Parathyroid adenoma (tissue), 2 donors: ENCODE measurements at regions not wholly inside any gene's neighbourhood (a gene's known extent, or its start where the extent isn't known, plus 50 kb on each side); places are given as distances from the start of the nearest gene placed in this dataset.
"Not testable (repeated sequence)": the region's sequence is repeated elsewhere in the genome, so short reads cannot be mapped to it uniquely, and the experiment has no call there.

Experiments used
- H2AFZ ChIP-seq: fragments of 300-600 bp; sonication (generic); one replicate; pipeline ENCODE4 v1.7.0; 2017; ENCODE audit warnings: antibody characterized with exemption, mild to moderate bottlenecking
- H3K27ac ChIP-seq: fragments of 300-600 bp; sonication (generic); one replicate; pipeline ENCODE4 v1.7.0; 2017
- H3K27me3 ChIP-seq: fragments of 300-600 bp; sonication (generic); one replicate; pipeline ENCODE4 v1.7.0; 2017; ENCODE audit warnings: low read length; ENCODE audit not compliant: control insufficient read depth, insufficient read depth
- H3K36me3 ChIP-seq: fragments of 300-600 bp; sonication (generic); one replicate; pipeline ENCODE4 v1.7.0; 2017; ENCODE audit warnings: low read length; ENCODE audit not compliant: control insufficient read depth, insufficient read depth
- H3K4me1 ChIP-seq: fragments of 300-600 bp; sonication (generic); one replicate; pipeline ENCODE4 v1.7.0; 2017; ENCODE audit warnings: control low read depth
- H3K4me2 ChIP-seq: fragments of 300-600 bp; sonication (generic); one replicate; pipeline ENCODE4 v1.7.0; 2017; ENCODE audit warnings: low read length
- H3K4me3 ChIP-seq: fragments of 300-600 bp; sonication (generic); one replicate; pipeline ENCODE4 v1.7.0; 2017; ENCODE audit warnings: low read depth, low read length
- H3K79me2 ChIP-seq: fragments of 300-600 bp; sonication (generic); one replicate; pipeline ENCODE4 v1.7.0; 2017; ENCODE audit warnings: control low read depth
- H3K9ac ChIP-seq: fragments of 300-600 bp; sonication (generic); one replicate; pipeline ENCODE4 v1.7.0; 2017; ENCODE audit warnings: mild to moderate bottlenecking
- H3K9me3 ChIP-seq: fragments of 300-600 bp; sonication (generic); one replicate; pipeline ENCODE4 v1.7.0; 2017; ENCODE audit warnings: low read length; ENCODE audit not compliant: control insufficient read depth
- TF ChIP-seq, protein P1 (sequence below): fragments of 300-600 bp; sonication (generic); IDR thresholded peaks from one replicate; pipeline ENCODE4 v1.7.0; 2017; ENCODE audit warnings: antibody characterized with exemption, mild to moderate bottlenecking
- donor health status: primary hyperparathyroidism.

DNA sequence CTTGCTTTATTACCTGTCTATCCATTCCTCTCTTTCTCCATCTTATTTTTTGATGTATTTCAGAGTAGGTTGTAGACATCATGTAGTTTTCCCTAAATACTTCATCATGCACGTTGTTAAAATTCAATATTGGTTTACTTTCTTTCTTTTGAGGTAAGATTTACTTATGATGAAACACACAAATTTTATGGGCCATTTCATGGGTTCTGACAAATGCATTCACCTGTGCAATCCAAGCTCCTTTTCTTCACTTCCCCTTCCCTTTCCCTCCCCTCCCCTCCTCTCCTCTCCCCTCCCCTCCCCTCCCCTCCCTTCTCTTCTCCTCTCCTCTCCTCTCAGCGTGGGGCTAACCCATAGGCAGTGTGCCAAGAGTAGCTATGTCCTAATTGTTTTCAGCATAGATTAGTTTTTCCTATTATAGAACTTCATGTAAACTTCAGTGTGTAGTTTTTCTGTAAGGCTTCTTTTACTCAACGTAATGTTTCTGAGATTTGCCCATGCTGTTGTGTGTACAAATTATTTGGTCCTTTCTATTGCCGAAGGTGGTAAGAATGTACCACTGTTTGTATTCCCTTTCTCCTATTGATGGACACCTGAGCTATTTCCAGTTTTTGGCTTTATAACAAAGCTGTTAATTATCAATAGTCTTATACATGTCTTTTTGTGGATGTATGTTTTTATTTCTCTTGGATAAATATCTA is 92.9 kb upstream of the CLINT1 start:
- no peak overlapping the region for H3K4me2 ChIP-seq
- no peaks in the 10 kb centered on the region for H3K79me2 ChIP-seq
- peaks cover 5% of the 10 kb centered on the region for H3K4me1 ChIP-seq
- H3K27me3 ChIP-seq = no peaks in the 10 kb centered on the region
- TF ChIP-seq, protein P1, sequence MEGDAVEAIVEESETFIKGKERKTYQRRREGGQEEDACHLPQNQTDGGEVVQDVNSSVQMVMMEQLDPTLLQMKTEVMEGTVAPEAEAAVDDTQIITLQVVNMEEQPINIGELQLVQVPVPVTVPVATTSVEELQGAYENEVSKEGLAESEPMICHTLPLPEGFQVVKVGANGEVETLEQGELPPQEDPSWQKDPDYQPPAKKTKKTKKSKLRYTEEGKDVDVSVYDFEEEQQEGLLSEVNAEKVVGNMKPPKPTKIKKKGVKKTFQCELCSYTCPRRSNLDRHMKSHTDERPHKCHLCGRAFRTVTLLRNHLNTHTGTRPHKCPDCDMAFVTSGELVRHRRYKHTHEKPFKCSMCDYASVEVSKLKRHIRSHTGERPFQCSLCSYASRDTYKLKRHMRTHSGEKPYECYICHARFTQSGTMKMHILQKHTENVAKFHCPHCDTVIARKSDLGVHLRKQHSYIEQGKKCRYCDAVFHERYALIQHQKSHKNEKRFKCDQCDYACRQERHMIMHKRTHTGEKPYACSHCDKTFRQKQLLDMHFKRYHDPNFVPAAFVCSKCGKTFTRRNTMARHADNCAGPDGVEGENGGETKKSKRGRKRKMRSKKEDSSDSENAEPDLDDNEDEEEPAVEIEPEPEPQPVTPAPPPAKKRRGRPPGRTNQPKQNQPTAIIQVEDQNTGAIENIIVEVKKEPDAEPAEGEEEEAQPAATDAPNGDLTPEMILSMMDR = no peak
- no peaks in the 10 kb centered on the region for H3K36me3 ChIP-seq
- H3K9me3 ChIP-seq = no peaks in the 10 kb centered on the region
- H3K4me3 ChIP-seq = no peak overlapping the region
- no peak overlapping the region for H3K9ac ChIP-seq
- no peak overlapping the region for H2AFZ ChIP-seq
- no peak overlapping the region for H3K27ac ChIP-seq

DNA sequence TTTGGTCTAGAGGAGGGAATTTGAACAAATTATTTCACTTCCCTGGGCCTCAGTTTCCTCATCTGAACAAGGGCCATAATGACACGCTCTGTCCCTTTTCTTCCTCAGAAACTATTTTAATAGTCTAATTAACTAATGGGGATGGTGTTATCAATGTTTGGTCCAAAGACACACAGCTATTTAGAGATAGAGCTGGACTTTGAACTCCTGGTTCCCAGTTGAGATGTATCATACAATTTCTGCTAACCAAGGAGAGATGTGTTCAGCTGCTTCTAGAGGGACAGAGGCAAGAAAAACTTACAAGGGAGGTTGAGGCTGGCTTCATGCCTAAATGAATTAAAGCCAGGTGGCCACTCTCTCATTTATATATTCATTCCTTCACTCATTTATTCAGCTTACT is 90.6 kb upstream of the CLINT1 start:
- Histone ChIP-seq H3K36me3 (no peaks in the 10 kb centered on the region), H3K27ac (no peak overlapping the region)
- TF ChIP-seq, protein P1 = no peak

DNA sequence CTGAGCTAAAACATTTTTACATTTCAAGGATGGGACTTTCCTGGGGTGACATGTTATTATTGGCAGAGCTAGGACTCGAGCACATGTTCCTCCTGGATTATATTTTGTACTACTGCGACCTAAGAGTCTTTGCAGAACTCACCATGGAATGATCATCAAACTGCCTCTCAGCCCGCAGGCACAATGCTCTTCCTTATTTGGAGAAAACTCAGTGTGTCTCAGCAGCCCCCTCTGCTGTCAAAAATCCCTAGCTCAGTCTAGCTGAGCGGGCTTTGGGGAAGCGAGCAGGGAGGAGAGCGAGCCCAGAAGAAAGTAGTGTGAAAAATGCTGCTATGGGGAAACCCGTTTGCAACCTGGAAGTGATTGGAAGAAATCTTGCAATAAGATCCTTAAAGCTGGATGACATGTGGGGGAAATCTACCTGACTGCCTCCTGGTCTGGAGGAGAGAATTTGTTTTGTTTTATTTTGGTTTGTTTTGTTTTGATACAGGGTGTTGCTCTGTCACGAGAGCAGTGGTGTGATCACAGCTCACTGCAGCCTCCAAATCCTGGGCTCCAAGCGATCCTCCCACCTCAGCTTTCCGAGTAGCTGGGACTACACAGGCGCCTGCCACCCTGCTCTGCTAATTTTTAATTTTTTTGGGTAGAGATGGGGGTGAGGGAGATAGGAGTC is 89.9 kb upstream of the CLINT1 start:
- no peaks in the 10 kb centered on the region for H3K27me3 ChIP-seq
- H3K27ac ChIP-seq = no peak overlapping the region
- TF ChIP-seq, protein P1 = peak; percentile 93
- no peaks in the 10 kb centered on the region for H3K79me2 ChIP-seq
- peak overlapping the region; percentile 63 for H2AFZ ChIP-seq
- peak overlapping the region; percentile 51 for H3K4me2 ChIP-seq
- H3K9me3 ChIP-seq = no peaks in the 10 kb centered on the region
- peak overlapping the region; percentile 5 for H3K4me3 ChIP-seq
- no peaks in the 10 kb centered on the region for H3K36me3 ChIP-seq
- peaks cover 5% of the 10 kb centered on the region for H3K4me1 ChIP-seq
- H3K9ac ChIP-seq = no peak overlapping the region

More for the DNA sequence above, 90.6 kb upstream of the CLINT1 start:
- Histone ChIP-seq H3K4me2 (no peak overlapping the region), H3K9ac (no peak overlapping the region), H2AFZ (no peak overlapping the region), H3K27me3 (no peaks in the 10 kb centered on the region), H3K9me3 (no peaks in the 10 kb centered on the region), H3K79me2 (no peaks in the 10 kb centered on the region), H3K4me1 (peaks cover 5% of the 10 kb centered on the region), H3K4me3 (no peak overlapping the region)

GRCh38 chr5:157947156-157947555 is 88.2 kb upstream of the CLINT1 start:
- no peaks in the 10 kb centered on the region for H3K36me3 ChIP-seq
- no peak overlapping the region for H3K4me3 ChIP-seq
- no peaks in the 10 kb centered on the region for H3K9me3 ChIP-seq
- TF ChIP-seq, protein P1 = no peak
- H3K27me3 ChIP-seq = no peaks in the 10 kb centered on the region
- H3K9ac ChIP-seq = no peak overlapping the region
- H3K79me2 ChIP-seq = no peaks in the 10 kb centered on the region
- H3K4me2 ChIP-seq = no peak overlapping the region
- no peak overlapping the region for H2AFZ ChIP-seq
- peaks cover 5% of the 10 kb centered on the region for H3K4me1 ChIP-seq
- H3K27ac ChIP-seq = no peak overlapping the region

GRCh38 chr5:157945822-157946221 is 86.9 kb upstream of the CLINT1 start:
- not testable (repeated sequence) for H3K4me1 ChIP-seq, H3K4me3 ChIP-seq, H2AFZ ChIP-seq, H3K27ac ChIP-seq, H3K9ac ChIP-seq, H3K36me3 ChIP-seq, H3K27me3 ChIP-seq, H3K9me3 ChIP-seq, H3K79me2 ChIP-seq, H3K4me2 ChIP-seq
